ENCODE measurements at regions not wholly inside any gene's neighbourhood (a gene's known extent, or its start where the extent isn't known, plus 50 kb on each side); places are given as distances from the start of the nearest gene placed in this dataset.

DNA sequence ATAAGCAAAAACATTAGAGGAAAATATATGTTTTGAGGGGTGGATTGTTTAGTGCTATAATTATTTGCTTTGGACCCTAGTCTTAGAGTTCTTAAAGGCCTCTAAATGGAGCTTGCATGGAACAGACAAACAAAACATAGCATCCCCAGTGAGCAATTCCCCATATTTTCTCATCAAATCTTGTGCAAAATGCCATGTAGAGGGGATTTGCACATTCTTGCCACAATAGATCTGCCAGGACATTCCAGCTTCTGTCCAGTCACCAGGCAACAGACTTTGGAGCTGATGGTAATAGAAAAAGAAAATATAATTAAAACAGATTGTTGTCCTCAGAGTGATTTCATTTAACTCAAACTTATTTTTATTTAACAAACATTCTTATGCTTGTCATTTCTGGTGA is 360.3 kb upstream of the PDGFD start:
- intact Hi-C loops (cut with DNase I) = no loop called here
- no peak for DNase-seq (ENCODE audit: extremely low spot score)
- H3K36me3 ChIP-seq = no peaks in the 10 kb centered on the region
- H3K27me3 ChIP-seq = no peaks in the 10 kb centered on the region
- H3K4me3 ChIP-seq = no peak overlapping the region
- TF ChIP-seq CTCF (IDR thresholded peaks at IDR 0.05) = no peak
- TF ChIP-seq EP300 (IDR thresholded peaks at IDR 0.05) = no peak
- TF ChIP-seq POLR2AphosphoS5 (IDR thresholded peaks at IDR 0.05) = no peak
- TF ChIP-seq POLR2A (IDR thresholded peaks at IDR 0.05; ENCODE audit: low read depth) = no peak
- no peaks in the 10 kb centered on the region for H3K9me3 ChIP-seq
- H3K27ac ChIP-seq (replicated peaks in 1 of 4) = no peak overlapping the region
- H3K4me1 ChIP-seq = peaks cover 3 to 15% (median 7%) of the 10 kb centered on the region in 4 donors

GRCh38 chr11:104523611-104524010 is 359.7 kb upstream of the PDGFD start:
- H3K9me3 ChIP-seq = no peaks in the 10 kb centered on the region
- no peak overlapping the region for H3K4me3 ChIP-seq
- intact Hi-C loops (cut with DNase I) = no loop called here
- H3K4me1 ChIP-seq = peaks cover 3 to 15% (median 7%) of the 10 kb centered on the region in 4 donors
- H3K27ac ChIP-seq (replicated peaks in 1 of 4) = no peak overlapping the region
- WGBS = 88% methylated on average over 1 of the region's 1 CpG
- DNase-seq (ENCODE audit: extremely low spot score) = no peak
- TF ChIP-seq EP300 (IDR thresholded peaks at IDR 0.05) (no peak), POLR2A (IDR thresholded peaks at IDR 0.05; ENCODE audit: low read depth) (no peak), CTCF (IDR thresholded peaks at IDR 0.05) (no peak), POLR2AphosphoS5 (IDR thresholded peaks at IDR 0.05) (no peak)
- no peaks in the 10 kb centered on the region for H3K27me3 ChIP-seq
- no peaks in the 10 kb centered on the region for H3K36me3 ChIP-seq

DNA sequence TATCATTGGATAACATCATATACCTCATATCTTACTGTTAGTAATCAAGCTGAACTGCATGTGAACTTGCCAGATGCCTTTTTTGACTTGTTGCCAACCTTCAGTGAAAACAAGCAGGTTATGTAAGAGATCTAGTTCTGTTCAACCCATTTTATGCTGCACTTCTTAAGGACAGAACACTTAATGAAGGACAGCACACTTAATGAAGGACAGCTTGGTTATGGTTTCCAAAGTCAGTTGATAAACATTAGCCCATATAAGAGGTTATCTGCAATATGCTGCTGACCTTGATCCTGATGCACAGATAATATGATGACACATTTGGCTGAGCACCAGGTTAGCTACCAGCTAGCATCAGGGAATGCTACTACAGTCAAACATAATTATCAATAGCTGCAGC is 358.7 kb upstream of the PDGFD start:
- DNase-seq (ENCODE audit: extremely low spot score) = no peak
- no peak overlapping the region for H3K4me3 ChIP-seq
- H3K27ac ChIP-seq (replicated peaks in 1 of 4) = no peak overlapping the region
- no peak for TF ChIP-seq CTCF (IDR thresholded peaks at IDR 0.05)
- TF ChIP-seq EP300 (IDR thresholded peaks at IDR 0.05) = no peak
- no peak for TF ChIP-seq POLR2A (IDR thresholded peaks at IDR 0.05; ENCODE audit: low read depth)
- TF ChIP-seq POLR2AphosphoS5 (IDR thresholded peaks at IDR 0.05) = no peak
- intact Hi-C loops (cut with DNase I) = no loop called here
- no peaks in the 10 kb centered on the region for H3K9me3 ChIP-seq
- H3K4me1 ChIP-seq = peaks cover 3 to 15% (median 7%) of the 10 kb centered on the region in 4 donors
- H3K27me3 ChIP-seq = no peaks in the 10 kb centered on the region
- H3K36me3 ChIP-seq = no peaks in the 10 kb centered on the region

DNA sequence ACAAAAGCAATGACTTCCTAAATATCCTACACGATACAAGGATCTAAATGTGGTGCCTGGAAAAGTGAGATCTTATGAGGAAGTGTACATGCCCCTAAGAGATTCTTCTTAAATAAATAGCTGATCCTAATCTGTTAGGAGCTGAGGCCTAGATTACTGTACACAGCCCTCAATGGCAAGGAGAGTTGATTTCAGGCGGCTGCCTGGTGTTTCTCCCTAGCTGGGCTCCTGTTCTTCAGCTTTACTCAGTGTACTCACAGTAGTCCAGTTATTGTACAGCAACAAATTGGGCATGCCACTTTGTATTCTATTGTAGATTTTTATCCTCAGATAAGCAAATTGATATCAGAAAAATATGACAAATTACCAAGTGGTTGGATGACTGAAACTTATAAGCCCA is 358.2 kb upstream of the PDGFD start:
- peaks cover 3 to 15% (median 7%) of the 10 kb centered on the region in 4 donors for H3K4me1 ChIP-seq
- H3K27ac ChIP-seq (replicated peaks in 1 of 4) = no peak overlapping the region
- intact Hi-C loops (cut with DNase I) = no loop called here
- 98% methylated on average over 2 of the region's 2 CpGs for WGBS
- no peaks in the 10 kb centered on the region for H3K36me3 ChIP-seq
- no peaks in the 10 kb centered on the region for H3K27me3 ChIP-seq
- H3K4me3 ChIP-seq = no peak overlapping the region
- no peak for TF ChIP-seq POLR2AphosphoS5 (IDR thresholded peaks at IDR 0.05)
- TF ChIP-seq EP300 (IDR thresholded peaks at IDR 0.05) = no peak
- no peaks in the 10 kb centered on the region for H3K9me3 ChIP-seq
- DNase-seq (ENCODE audit: extremely low spot score) = no peak

GRCh38 chr11:104510169-104510568 is 346.2 kb upstream of the PDGFD start:
- H3K27ac ChIP-seq (replicated peaks in 1 of 4) = no peak overlapping the region
- no peaks in the 10 kb centered on the region for H3K9me3 ChIP-seq
- DNase-seq (ENCODE audit: extremely low spot score) = no peak
- no peaks in the 10 kb centered on the region for H3K36me3 ChIP-seq
- no peaks in the 10 kb centered on the region for H3K4me1 ChIP-seq
- no peak for TF ChIP-seq POLR2A (IDR thresholded peaks at IDR 0.05; ENCODE audit: low read depth)
- 91% methylated on average over 2 of the region's 2 CpGs for WGBS
- intact Hi-C loops (cut with DNase I) = no loop called here
- H3K4me3 ChIP-seq = no peak overlapping the region
- H3K27me3 ChIP-seq = no peaks in the 10 kb centered on the region

- Histone ChIP-seq H3K4me1 (no peaks in the 10 kb centered on the region), H3K27ac (replicated peaks in 1 of 4) (no peak overlapping the region), H3K9me3 (peaks cover 0 to 27% (median 14%) of the 10 kb centered on the region in 4 donors), H3K36me3 (no peaks in the 10 kb centered on the region), H3K4me3 (no peak overlapping the region), H3K27me3 (no peaks in the 10 kb centered on the region)
- WGBS = no CpG with 5 or more reads among the region's 6 CpGs
- DNase-seq (ENCODE audit: extremely low spot score) = no peak
- intact Hi-C loops (cut with DNase I) = no loop called here
- TF ChIP-seq CTCF (IDR thresholded peaks at IDR 0.05) (no peak), EP300 (IDR thresholded peaks at IDR 0.05) (no peak), POLR2A (IDR thresholded peaks at IDR 0.05; ENCODE audit: low read depth) (no peak), POLR2AphosphoS5 (IDR thresholded peaks at IDR 0.05) (no peak)
Measured at GRCh38 chr11:104490182-104490581, 326.2 kb upstream of the PDGFD start.

Measured in esophagus muscularis mucosa (tissue), 4 donors.